Mesenchymal stem cell (in vitro differentiated cells and primary cell): ENCODE measurements at regions not wholly inside any gene's neighbourhood (a gene's known extent, or its start where the extent isn't known, plus 50 kb on each side); places are given as distances from the start of the nearest gene placed in this dataset.

Experiments used
- DNase-seq: peaks from one replicate; pipeline ENCODE4 v3.0.0-alpha.2; 2013
- H2AFZ ChIP-seq: one replicate; pipeline ENCODE4 v1.6.1; 2013; ENCODE audit warnings: low read depth, mild to moderate bottlenecking, control low read depth, inconsistent platforms, low read length, moderate library complexity
- H2AK5ac ChIP-seq: 2 replicates; pipeline ENCODE4 v1.6.1; 2013; ENCODE audit warnings: low read length, moderate library complexity, mild to moderate bottlenecking, inconsistent platforms; ENCODE audit not compliant: severe bottlenecking
- H2BK120ac ChIP-seq: one replicate; pipeline ENCODE4 v1.6.1; 2013; ENCODE audit warnings: low read depth, mild to moderate bottlenecking, inconsistent platforms, low read length, moderate library complexity
- H2BK12ac ChIP-seq, 2 experiments: one replicate each; pipeline ENCODE4 v1.6.1; 2013; ENCODE audit warnings: inconsistent platforms in 2 of 2, low read length in 2 of 2, mild to moderate bottlenecking in 2 of 2, moderate library complexity in 2 of 2, control low read depth in 1 of 2
- H2BK15ac ChIP-seq: one replicate; pipeline ENCODE4 v1.6.1; 2013; ENCODE audit warnings: mild to moderate bottlenecking, low read depth, inconsistent platforms; ENCODE audit not compliant: poor library complexity, severe bottlenecking
- H2BK5ac ChIP-seq: 2 replicates; pipeline ENCODE4 v1.6.1; 2013; ENCODE audit warnings: low read depth, mild to moderate bottlenecking, low read length, control low read depth, inconsistent platforms; ENCODE audit not compliant: poor library complexity, severe bottlenecking
- H3K14ac ChIP-seq, 2 experiments: one replicate each; pipeline ENCODE4 v1.6.1; 2013; ENCODE audit warnings: inconsistent platforms in 2 of 2, low read length in 2 of 2, control low read depth in 1 of 2, mild to moderate bottlenecking in 1 of 2, moderate library complexity in 1 of 2
- H3K18ac ChIP-seq, 2 experiments: one replicate each; pipeline ENCODE4 v1.6.1; 2013; ENCODE audit warnings: inconsistent platforms in 2 of 2, low read length in 2 of 2, control low read depth in 1 of 2, low read depth in 1 of 2, mild to moderate bottlenecking in 1 of 2
- H3K23ac ChIP-seq, 2 experiments: one replicate each; pipeline ENCODE4 v1.6.1; 2013; ENCODE audit warnings: inconsistent platforms in 2 of 2, low read length in 2 of 2, mild to moderate bottlenecking in 2 of 2, moderate library complexity in 2 of 2, control low read depth in 1 of 2
- H3K27ac ChIP-seq: 2 replicates; pipeline ENCODE4 v1.5.1; 2013; ENCODE audit warnings: mild to moderate bottlenecking, moderate library complexity, low read length, control low read depth, inconsistent platforms; ENCODE audit not compliant: poor library complexity, severe bottlenecking
- H3K27me3 ChIP-seq, 2 experiments: 2 replicates each; pipeline versions ENCODE4 v1.6.1 to v1.7.0; 2013; ENCODE audit warnings: low read length in 2 of 2, mild to moderate bottlenecking in 2 of 2, moderate library complexity in 2 of 2, control low read depth in 1 of 2, inconsistent platforms in 1 of 2; ENCODE audit not compliant: control insufficient read depth in 1 of 2, insufficient read depth in 1 of 2
- H3K36me3 ChIP-seq, 2 experiments: 2 replicates each; pipeline versions ENCODE4 v1.6.1 to v1.7.0; 2013; ENCODE audit warnings: low read length in 2 of 2, control low read depth in 1 of 2, inconsistent platforms in 1 of 2, low read depth in 1 of 2, mild to moderate bottlenecking in 1 of 2; ENCODE audit not compliant: insufficient read depth in 2 of 2, control insufficient read depth in 1 of 2
- H3K4ac ChIP-seq, 2 experiments: one replicate each; pipeline ENCODE4 v1.6.1; 2013; ENCODE audit warnings: inconsistent platforms in 2 of 2, low read length in 2 of 2, mild to moderate bottlenecking in 2 of 2, moderate library complexity in 2 of 2, control low read depth in 1 of 2, low read depth in 1 of 2
- H3K4me1 ChIP-seq: 2 replicates; pipeline ENCODE4 v1.6.1; 2013; ENCODE audit warnings: low read depth, low read length, control low read depth; ENCODE audit not compliant: control insufficient read depth, insufficient read depth
- H3K4me2 ChIP-seq: 2 replicates; pipeline ENCODE4 v1.6.1; 2013; ENCODE audit warnings: low read length, mild to moderate bottlenecking, inconsistent platforms; ENCODE audit not compliant: poor library complexity, severe bottlenecking
- H3K4me3 ChIP-seq, 2 experiments: 2 replicates each; pipeline versions ENCODE4 v1.5.1 to v1.7.0; 2013; ENCODE audit warnings: low read length in 2 of 2, mild to moderate bottlenecking in 2 of 2, control low read depth in 1 of 2, low read depth in 1 of 2; ENCODE audit not compliant: insufficient read depth in 1 of 2
- H3K79me1 ChIP-seq: replicated peaks from 2 replicates; pipeline ENCODE4 v1.6.1; 2013; ENCODE audit warnings: mild to moderate bottlenecking, control low read depth, low read length, inconsistent platforms; ENCODE audit not compliant: poor library complexity, severe bottlenecking
- H3K9ac ChIP-seq: 2 replicates; pipeline ENCODE4 v1.7.0; 2013; ENCODE audit warnings: mild to moderate bottlenecking, low read length, moderate library complexity
- H3K9me3 ChIP-seq: 2 replicates; pipeline ENCODE4 v1.7.0; 2013; ENCODE audit warnings: mild to moderate bottlenecking, low read length; ENCODE audit not compliant: control insufficient read depth
- H4K8ac ChIP-seq: one replicate; pipeline ENCODE4 v1.6.1; 2013; ENCODE audit warnings: inconsistent platforms, mild to moderate bottlenecking, low read length, moderate library complexity
- H4K91ac ChIP-seq: one replicate; pipeline ENCODE4 v1.6.1; 2013; ENCODE audit warnings: mild to moderate bottlenecking, low read length, inconsistent platforms
- WGBS: methylation state at CpG from one replicate; pipeline ENCODE4 v1.1.7; 2013; ENCODE audit warnings: mixed read lengths; 5-methylcytosine and 5-hydroxymethylcytosine counted together

- H3K14ac ChIP-seq: no peak overlapping the region
- H3K79me1 ChIP-seq: no peaks in the 10 kb centered on the region
- H2BK12ac ChIP-seq: no peak overlapping the region
- no peak overlapping the region for H3K23ac ChIP-seq
- no peak overlapping the region for H3K4me3 ChIP-seq
- no peak overlapping the region for H3K4ac ChIP-seq
- H3K9ac ChIP-seq: no peak overlapping the region
- no peak overlapping the region for H3K4me2 ChIP-seq
- no peaks in the 10 kb centered on the region for H3K9me3 ChIP-seq
- H4K8ac ChIP-seq: no peak overlapping the region
- H2BK5ac ChIP-seq: no peak overlapping the region
- H3K18ac ChIP-seq: no peak overlapping the region
- no peak overlapping the region for H2AFZ ChIP-seq
- H3K27ac ChIP-seq: no peak overlapping the region
- 67% methylated on average over 1 of the region's 2 CpGs for WGBS
- H3K36me3 ChIP-seq: no peaks in the 10 kb centered on the region
- H3K27me3 ChIP-seq: no peaks in the 10 kb centered on the region
- no peak for DNase-seq
- no peak overlapping the region for H2BK15ac ChIP-seq
- H3K4me1 ChIP-seq: no peaks in the 10 kb centered on the region
- H2AK5ac ChIP-seq: no peak overlapping the region
- H4K91ac ChIP-seq: no peak overlapping the region
- H2BK120ac ChIP-seq: no peak overlapping the region
These were observed 161.0 kb downstream of the ZNF326 start for GRCh38 chr1:90155721-90156487.

DNA sequence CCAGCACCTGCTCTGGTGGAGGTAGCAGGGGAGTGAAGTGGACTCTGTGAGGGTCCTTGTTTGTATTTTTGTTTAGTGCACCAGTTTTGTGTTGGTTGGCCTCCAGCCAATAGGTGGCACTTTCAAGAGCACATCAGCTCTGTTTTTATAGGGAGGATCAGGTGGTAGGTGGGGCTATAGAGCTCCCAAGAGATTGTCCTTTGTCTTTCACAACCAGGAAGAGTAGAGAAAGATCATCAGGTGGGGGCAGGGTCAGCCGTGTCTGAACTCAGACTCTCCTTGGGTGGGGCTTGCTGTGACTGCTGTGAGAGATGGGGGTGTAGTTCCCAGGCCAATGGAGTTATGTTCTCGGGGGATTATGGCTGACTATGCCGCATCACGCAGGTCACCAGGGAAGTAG lies 159.8 kb downstream of the ZNF326 start:
- Histone ChIP-seq H3K18ac (no peak overlapping the region), H3K36me3 (no peaks in the 10 kb centered on the region), H3K9ac (no peak overlapping the region), H3K23ac (no peak overlapping the region), H3K14ac (no peak overlapping the region), H3K4ac (no peak overlapping the region), H2BK12ac (no peak overlapping the region), H2BK120ac (no peak overlapping the region), H4K8ac (no peak overlapping the region), H3K9me3 (no peaks in the 10 kb centered on the region), H3K4me2 (no peak overlapping the region), H3K27ac (no peak overlapping the region), H3K4me3 (no peak overlapping the region), H2AK5ac (no peak overlapping the region), H2BK5ac (no peak overlapping the region), H3K79me1 (no peaks in the 10 kb centered on the region), H4K91ac (no peak overlapping the region), H2AFZ (no peak overlapping the region), H2BK15ac (no peak overlapping the region), H3K4me1 (no peaks in the 10 kb centered on the region), H3K27me3 (no peaks in the 10 kb centered on the region)
- no peak for DNase-seq
- WGBS: 72% methylated on average over 4 of the region's 4 CpGs

GRCh38 chr1:90149101-90149500 lies 154.2 kb downstream of the ZNF326 start:
- H2BK5ac ChIP-seq: no peak overlapping the region
- H3K4me2 ChIP-seq: no peak overlapping the region
- H2BK120ac ChIP-seq: no peak overlapping the region
- H3K27me3 ChIP-seq: no peaks in the 10 kb centered on the region
- no peaks in the 10 kb centered on the region for H3K4me1 ChIP-seq
- no peak overlapping the region for H3K9ac ChIP-seq
- H4K91ac ChIP-seq: no peak overlapping the region
- H2AFZ ChIP-seq: no peak overlapping the region
- H2BK15ac ChIP-seq: no peak overlapping the region
- H3K79me1 ChIP-seq: no peaks in the 10 kb centered on the region
- no peaks in the 10 kb centered on the region for H3K36me3 ChIP-seq
- no peak overlapping the region for H3K4ac ChIP-seq
- no peak overlapping the region for H3K18ac ChIP-seq
- no peak overlapping the region for H2BK12ac ChIP-seq
- no peak overlapping the region for H3K23ac ChIP-seq
- H2AK5ac ChIP-seq: no peak overlapping the region
- no peak overlapping the region for H3K14ac ChIP-seq
- 55% methylated on average over 6 of the region's 6 CpGs for WGBS
- no peak overlapping the region for H3K4me3 ChIP-seq
- H4K8ac ChIP-seq: no peak overlapping the region
- DNase-seq: no peak
- H3K9me3 ChIP-seq: no peaks in the 10 kb centered on the region
- no peak overlapping the region for H3K27ac ChIP-seq

GRCh38 chr1:90147093-90147492 lies 152.2 kb downstream of the ZNF326 start:
- Histone ChIP-seq H2BK120ac (no peak overlapping the region), H2AFZ (no peak overlapping the region), H3K36me3 (no peaks in the 10 kb centered on the region), H2AK5ac (no peak overlapping the region), H3K9ac (no peak overlapping the region), H2BK5ac (no peak overlapping the region), H4K8ac (no peak overlapping the region), H3K4me1 (no peaks in the 10 kb centered on the region), H4K91ac (no peak overlapping the region), H3K27me3 (no peaks in the 10 kb centered on the region), H3K4ac (no peak overlapping the region), H3K4me3 (no peak overlapping the region), H3K4me2 (no peak overlapping the region), H2BK15ac (no peak overlapping the region), H3K27ac (no peak overlapping the region), H3K14ac (no peak overlapping the region), H3K9me3 (no peaks in the 10 kb centered on the region), H3K79me1 (no peaks in the 10 kb centered on the region), H3K23ac (no peak overlapping the region), H3K18ac (no peak overlapping the region), H2BK12ac (no peak overlapping the region)
- DNase-seq: no peak
